Activated CD8-positive, alpha-beta T cell treated with anti-CD3 and anti-CD28 coated beads, Interleukin-2, amount 10 ng/mL, durations not matched to agents 7 days and 5 days (primary cell): ENCODE measurements at regions not wholly inside any gene's neighbourhood (a gene's known extent, or its start where the extent isn't known, plus 50 kb on each side); places are given as distances from the start of the nearest gene placed in this dataset.
"Not testable (repeated sequence)": the region's sequence is repeated elsewhere in the genome, so short reads cannot be mapped to it uniquely, and the experiment has no call there.

Experiments
- ATAC-seq: fragments of 150-1000 bp; cut with Tn5 transposase; one replicate; pipeline ENCODE4 v1.10.0; 2021; ENCODE audit warnings: moderate library complexity
- CTCF ChIA-PET: fragments of 350-600 bp; sonication (Branson Sonifier 250); formaldehyde crosslinking; loops from one replicate; lab custom pipeline; 2021; ENCODE audit warnings: antibody characterized with exemption; lab: Charles Lee
- POLR2A ChIA-PET: fragments of 350-600 bp; sonication (Branson Sonifier 250); formaldehyde crosslinking; loops from one replicate; lab custom pipeline; 2021; ENCODE audit warnings: antibody characterized with exemption; lab: Charles Lee
- DNase-seq: peaks from one replicate; pipeline ENCODE4 v3.0.0-alpha.2; 2020
- H3K27ac Mint-ChIP-seq: one replicate; pipeline ENCODE4 v1.8.0; 2021; ENCODE audit warnings: mild to moderate bottlenecking, mixed read lengths
- H3K27me3 Mint-ChIP-seq: one replicate; pipeline ENCODE4 v1.8.0; 2021; ENCODE audit warnings: low read depth, mixed read lengths
- H3K36me3 Mint-ChIP-seq: one replicate; pipeline ENCODE4 v1.8.0; 2021; ENCODE audit warnings: low read depth, mixed read lengths
- H3K4me1 Mint-ChIP-seq: one replicate; pipeline ENCODE4 v1.8.0; 2021; ENCODE audit warnings: low read depth, mixed read lengths
- H3K4me3 Mint-ChIP-seq: one replicate; pipeline ENCODE4 v1.8.0; 2021; ENCODE audit warnings: mild to moderate bottlenecking, mixed read lengths
- H3K9me3 Mint-ChIP-seq: one replicate; pipeline ENCODE4 v1.8.0; 2022; ENCODE audit warnings: mixed read lengths; ENCODE audit not compliant: insufficient read depth

GRCh38 chr14:84937449-84937848 lies 592.5 kb upstream of the FLRT2 start:
- Mint-ChIP-seq H3K4me1 (no peaks in the 10 kb centered on the region), H3K4me3 (no peak overlapping the region), H3K9me3 (peaks cover 3% of the 10 kb centered on the region), H3K27ac (no peak overlapping the region), H3K36me3 (no peaks in the 10 kb centered on the region), H3K27me3 (no peaks in the 10 kb centered on the region)
- ChIA-PET CTCF (no interaction called here), POLR2A (no interaction called here)
- ATAC-seq, result no peak
- DNase-seq, result no peak

GRCh38 chr14:84944901-84945300 lies 585.0 kb upstream of the FLRT2 start:
- POLR2A ChIA-PET, CTCF ChIA-PET, H3K27me3 Mint-ChIP-seq, DNase-seq, H3K9me3 Mint-ChIP-seq, ATAC-seq, H3K27ac Mint-ChIP-seq, H3K4me1 Mint-ChIP-seq, H3K4me3 Mint-ChIP-seq, H3K36me3 Mint-ChIP-seq: not testable (repeated sequence)

GRCh38 chr14:84959851-84960520 lies 570.0 kb upstream of the FLRT2 start:
- ATAC-seq, result no peak
- H3K36me3 Mint-ChIP-seq, result no peaks in the 10 kb centered on the region
- no peak overlapping the region for H3K27ac Mint-ChIP-seq
- H3K9me3 Mint-ChIP-seq, result peaks cover 20% of the 10 kb centered on the region
- DNase-seq, result no peak
- CTCF ChIA-PET, result no interaction called here
- H3K4me1 Mint-ChIP-seq, result no peaks in the 10 kb centered on the region
- no peak overlapping the region for H3K4me3 Mint-ChIP-seq
- POLR2A ChIA-PET, result no interaction called here
- H3K27me3 Mint-ChIP-seq, result no peaks in the 10 kb centered on the region

GRCh38 chr14:84961637-84962036 lies 568.3 kb upstream of the FLRT2 start:
- no peaks in the 10 kb centered on the region for H3K27me3 Mint-ChIP-seq
- H3K4me3 Mint-ChIP-seq, result no peak overlapping the region
- ChIA-PET CTCF (no interaction called here), POLR2A (no interaction called here)
- no peak overlapping the region for H3K27ac Mint-ChIP-seq
- no peaks in the 10 kb centered on the region for H3K36me3 Mint-ChIP-seq
- DNase-seq, result no peak
- no peaks in the 10 kb centered on the region for H3K4me1 Mint-ChIP-seq
- peaks cover 20% of the 10 kb centered on the region for H3K9me3 Mint-ChIP-seq
- ATAC-seq, result no peak

- CTCF ChIA-PET, result no interaction called here
These were observed 566.4 kb upstream of the FLRT2 start for GRCh38 chr14:84963518-84963917.

GRCh38 chr14:84965279-84965678 lies 564.7 kb upstream of the FLRT2 start:
- ATAC-seq, result no peak
- POLR2A ChIA-PET, result no interaction called here
- H3K27me3 Mint-ChIP-seq, result no peaks in the 10 kb centered on the region
- H3K9me3 Mint-ChIP-seq, result peaks cover 18% of the 10 kb centered on the region
- DNase-seq, result no peak
- CTCF ChIA-PET, result no interaction called here
- no peaks in the 10 kb centered on the region for H3K36me3 Mint-ChIP-seq
- H3K4me3 Mint-ChIP-seq, result no peak overlapping the region
- H3K4me1 Mint-ChIP-seq, result no peaks in the 10 kb centered on the region
- no peak overlapping the region for H3K27ac Mint-ChIP-seq

More at GRCh38 chr14:84963518-84963917, 566.4 kb upstream of the FLRT2 start:
- no peak overlapping the region for H3K4me3 Mint-ChIP-seq
- no peak overlapping the region for H3K27ac Mint-ChIP-seq
- H3K36me3 Mint-ChIP-seq, result no peaks in the 10 kb centered on the region
- H3K27me3 Mint-ChIP-seq, result no peaks in the 10 kb centered on the region
- peaks cover 20% of the 10 kb centered on the region for H3K9me3 Mint-ChIP-seq
- ATAC-seq (no peak), DNase-seq (no peak)
- POLR2A ChIA-PET, result no interaction called here
- no peaks in the 10 kb centered on the region for H3K4me1 Mint-ChIP-seq

- Mint-ChIP-seq H3K4me1 (no peaks in the 10 kb centered on the region), H3K27me3 (no peaks in the 10 kb centered on the region), H3K9me3 (peaks cover 17% of the 10 kb centered on the region), H3K27ac (no peak overlapping the region), H3K36me3 (no peaks in the 10 kb centered on the region), H3K4me3 (no peak overlapping the region)
- CTCF ChIA-PET, result no interaction called here
- ATAC-seq (no peak), DNase-seq (no peak)
- POLR2A ChIA-PET, result no interaction called here
These were observed 560.4 kb upstream of the FLRT2 start for GRCh38 chr14:84969501-84969900.

GRCh38 chr14:84975241-84975902 lies 554.6 kb upstream of the FLRT2 start:
- CTCF ChIA-PET, result no interaction called here
- Mint-ChIP-seq H3K4me3 (no peak overlapping the region), H3K4me1 (no peaks in the 10 kb centered on the region), H3K9me3 (peaks cover 11% of the 10 kb centered on the region), H3K27me3 (no peaks in the 10 kb centered on the region), H3K36me3 (no peaks in the 10 kb centered on the region), H3K27ac (no peak overlapping the region)
- ATAC-seq (no peak), DNase-seq (no peak)
- POLR2A ChIA-PET, result no interaction called here

- CTCF ChIA-PET, result no interaction called here
- H3K4me1 Mint-ChIP-seq, result no peaks in the 10 kb centered on the region
- POLR2A ChIA-PET, result no interaction called here
- no peak overlapping the region for H3K4me3 Mint-ChIP-seq
- no peaks in the 10 kb centered on the region for H3K36me3 Mint-ChIP-seq
- DNase-seq (no peak), ATAC-seq (no peak)
- peaks cover 11% of the 10 kb centered on the region for H3K9me3 Mint-ChIP-seq
- no peaks in the 10 kb centered on the region for H3K27me3 Mint-ChIP-seq
- no peak overlapping the region for H3K27ac Mint-ChIP-seq
These were observed 553.1 kb upstream of the FLRT2 start for GRCh38 chr14:84976805-84977204.

GRCh38 chr14:84987042-84987441 lies 542.9 kb upstream of the FLRT2 start:
- Mint-ChIP-seq H3K27ac (no peak overlapping the region), H3K4me3 (no peak overlapping the region), H3K27me3 (no peaks in the 10 kb centered on the region), H3K36me3 (no peaks in the 10 kb centered on the region), H3K9me3 (peaks cover 7% of the 10 kb centered on the region), H3K4me1 (no peaks in the 10 kb centered on the region)
- ChIA-PET POLR2A (no interaction called here), CTCF (no interaction called here)
- ATAC-seq, result no peak
- no peak for DNase-seq

- ATAC-seq (no peak), DNase-seq (no peak)
- ChIA-PET CTCF (no interaction called here), POLR2A (no interaction called here)
- Mint-ChIP-seq H3K36me3 (no peaks in the 10 kb centered on the region), H3K9me3 (peaks cover 7% of the 10 kb centered on the region), H3K27me3 (no peaks in the 10 kb centered on the region), H3K4me1 (no peaks in the 10 kb centered on the region), H3K27ac (no peak overlapping the region), H3K4me3 (no peak overlapping the region)
These were observed 541.6 kb upstream of the FLRT2 start for GRCh38 chr14:84988357-84988756.

- DNase-seq, result no peak
- CTCF ChIA-PET, result no interaction called here
- no peak overlapping the region for H3K4me3 Mint-ChIP-seq
These were observed 538.9 kb upstream of the FLRT2 start for GRCh38 chr14:84991021-84991420.

More at GRCh38 chr14:84991021-84991420, 538.9 kb upstream of the FLRT2 start:
- no peak for ATAC-seq
- POLR2A ChIA-PET, result no interaction called here
- H3K4me1 Mint-ChIP-seq, result no peaks in the 10 kb centered on the region
- H3K9me3 Mint-ChIP-seq, result peaks cover 6% of the 10 kb centered on the region
- no peaks in the 10 kb centered on the region for H3K27me3 Mint-ChIP-seq
- no peaks in the 10 kb centered on the region for H3K36me3 Mint-ChIP-seq
- no peak overlapping the region for H3K27ac Mint-ChIP-seq
